Fibroblast of lung (primary cell): ENCODE measurements at regions not wholly inside any gene's neighbourhood (a gene's known extent, or its start where the extent isn't known, plus 50 kb on each side); places are given as distances from the start of the nearest gene placed in this dataset.

Experiments
- EZH2 ChIP-seq: IDR thresholded peaks from 2 replicates; pipeline ENCODE4 v1.5.1; 2012; ENCODE audit warnings: low read length, control low read depth, mild to moderate bottlenecking; ENCODE audit errors: missing control alignments
- TF ChIP-seq, protein P1 (sequence below), 2 donors: IDR thresholded peaks in 1 of 2; conservative IDR thresholded peaks in 1 of 2; 1 replicate in 1 of 2; 2 replicates in 1 of 2; pipeline ENCODE4 v1.5.1; 2011 to 2012; ENCODE audit warnings: low read length in 2 of 2, control low read depth in 1 of 2, inconsistent platforms in 1 of 2, low read depth in 1 of 2, mild to moderate bottlenecking in 1 of 2

- TF ChIP-seq, protein P1, sequence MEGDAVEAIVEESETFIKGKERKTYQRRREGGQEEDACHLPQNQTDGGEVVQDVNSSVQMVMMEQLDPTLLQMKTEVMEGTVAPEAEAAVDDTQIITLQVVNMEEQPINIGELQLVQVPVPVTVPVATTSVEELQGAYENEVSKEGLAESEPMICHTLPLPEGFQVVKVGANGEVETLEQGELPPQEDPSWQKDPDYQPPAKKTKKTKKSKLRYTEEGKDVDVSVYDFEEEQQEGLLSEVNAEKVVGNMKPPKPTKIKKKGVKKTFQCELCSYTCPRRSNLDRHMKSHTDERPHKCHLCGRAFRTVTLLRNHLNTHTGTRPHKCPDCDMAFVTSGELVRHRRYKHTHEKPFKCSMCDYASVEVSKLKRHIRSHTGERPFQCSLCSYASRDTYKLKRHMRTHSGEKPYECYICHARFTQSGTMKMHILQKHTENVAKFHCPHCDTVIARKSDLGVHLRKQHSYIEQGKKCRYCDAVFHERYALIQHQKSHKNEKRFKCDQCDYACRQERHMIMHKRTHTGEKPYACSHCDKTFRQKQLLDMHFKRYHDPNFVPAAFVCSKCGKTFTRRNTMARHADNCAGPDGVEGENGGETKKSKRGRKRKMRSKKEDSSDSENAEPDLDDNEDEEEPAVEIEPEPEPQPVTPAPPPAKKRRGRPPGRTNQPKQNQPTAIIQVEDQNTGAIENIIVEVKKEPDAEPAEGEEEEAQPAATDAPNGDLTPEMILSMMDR (conservative IDR thresholded peaks at IDR 0.05 in 1 of 2, IDR thresholded peaks at IDR 0.05 in 1 of 2; ENCODE audit: low read depth in 1 of 2, low read length in 2 of 2): no peak
- TF ChIP-seq EZH2: no peak
These were observed 560.8 kb upstream of the RGMA start for GRCh38 chr15:93649691-93650235.
